Activated CD4-positive, alpha-beta T cell treated with anti-CD3 and anti-CD28 coated beads, Interleukin-2, amount 10 ng/mL, durations not matched to agents 7 days and 5 days (primary cell): ENCODE measurements at regions not wholly inside any gene's neighbourhood (a gene's known extent, or its start where the extent isn't known, plus 50 kb on each side); places are given as distances from the start of the nearest gene placed in this dataset.
"Not testable (repeated sequence)": the region's sequence is repeated elsewhere in the genome, so short reads cannot be mapped to it uniquely, and the experiment has no call there.

Experiments used
- CTCF ChIA-PET: fragments of 350-600 bp; sonication (Branson Sonifier 250); formaldehyde crosslinking; loops from one replicate; lab custom pipeline; 2021; ENCODE audit warnings: antibody characterized with exemption; lab: Charles Lee
- POLR2A ChIA-PET: fragments of 350-600 bp; sonication (Branson Sonifier 250); formaldehyde crosslinking; loops from one replicate; lab custom pipeline; 2021; ENCODE audit warnings: antibody characterized with exemption; lab: Charles Lee
- DNase-seq: peaks from one replicate; pipeline ENCODE4 v3.0.0-alpha.2; 2020
- H3K27ac Mint-ChIP-seq: one replicate; pipeline ENCODE4 v1.8.0; 2021; ENCODE audit warnings: mild to moderate bottlenecking, moderate library complexity, mixed read lengths
- H3K27me3 Mint-ChIP-seq: one replicate; pipeline ENCODE4 v1.8.0; 2021; ENCODE audit warnings: mixed read lengths
- H3K36me3 Mint-ChIP-seq: one replicate; pipeline ENCODE4 v1.8.0; 2021; ENCODE audit warnings: low read depth, mixed read lengths
- H3K4me1 Mint-ChIP-seq: one replicate; pipeline ENCODE4 v1.8.0; 2021; ENCODE audit warnings: mixed read lengths
- H3K4me3 Mint-ChIP-seq: one replicate; pipeline ENCODE4 v1.8.0; 2021; ENCODE audit warnings: mild to moderate bottlenecking, moderate library complexity, mixed read lengths
- H3K9me3 Mint-ChIP-seq: one replicate; pipeline ENCODE4 v1.8.0; 2021; ENCODE audit warnings: mixed read lengths

DNA sequence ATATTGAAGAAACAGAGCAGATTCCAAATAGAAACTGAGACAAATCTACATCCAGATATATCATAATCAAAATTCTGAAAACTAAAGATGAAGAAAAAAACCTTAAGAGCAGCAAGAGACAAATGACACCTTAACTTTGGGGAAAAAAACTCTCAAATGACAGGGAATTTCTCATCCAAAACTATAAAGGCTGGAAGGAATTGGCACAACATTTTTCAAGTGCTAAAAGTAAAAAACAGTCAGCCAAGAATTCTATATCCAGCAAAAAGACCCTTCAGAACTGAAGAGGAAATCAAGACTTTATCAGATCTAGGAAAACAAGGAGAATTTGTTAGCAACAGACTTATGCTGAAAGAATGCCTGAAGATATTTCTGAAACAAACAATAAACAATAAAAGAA, 90.3 kb upstream of the RASSF8 start:
- Mint-ChIP-seq H3K27me3 (no peaks in the 10 kb centered on the region), H3K27ac (no peak overlapping the region), H3K4me1 (no peaks in the 10 kb centered on the region), H3K9me3 (peaks cover 4% of the 10 kb centered on the region), H3K36me3 (no peaks in the 10 kb centered on the region), H3K4me3 (no peak overlapping the region)
- ChIA-PET POLR2A (no interaction called here), CTCF (no interaction called here)
- DNase-seq: no peak

GRCh38 chr12:25872137-25872536, 86.3 kb upstream of the RASSF8 start:
- peaks cover 2% of the 10 kb centered on the region for H3K9me3 Mint-ChIP-seq
- CTCF ChIA-PET: no interaction called here
- H3K4me1 Mint-ChIP-seq: no peaks in the 10 kb centered on the region
- no peak overlapping the region for H3K27ac Mint-ChIP-seq
- peaks cover 3% of the 10 kb centered on the region for H3K27me3 Mint-ChIP-seq
- H3K4me3 Mint-ChIP-seq: no peak overlapping the region
- POLR2A ChIA-PET: no interaction called here
- DNase-seq: no peak
- no peaks in the 10 kb centered on the region for H3K36me3 Mint-ChIP-seq

- POLR2A ChIA-PET: no interaction called here
- Mint-ChIP-seq H3K4me3 (no peak overlapping the region), H3K9me3 (no peaks in the 10 kb centered on the region), H3K27me3 (peaks cover 3% of the 10 kb centered on the region), H3K36me3 (no peaks in the 10 kb centered on the region), H3K4me1 (no peaks in the 10 kb centered on the region), H3K27ac (no peak overlapping the region)
- DNase-seq: no peak
- CTCF ChIA-PET: no interaction called here
Observed at GRCh38 chr12:25875661-25876060, 82.8 kb upstream of the RASSF8 start.

- Mint-ChIP-seq H3K27ac (no peak overlapping the region), H3K27me3 (peaks cover 3% of the 10 kb centered on the region), H3K4me3 (no peak overlapping the region), H3K9me3 (no peaks in the 10 kb centered on the region), H3K36me3 (no peaks in the 10 kb centered on the region), H3K4me1 (no peaks in the 10 kb centered on the region)
- DNase-seq: no peak
- POLR2A ChIA-PET: no interaction called here
- CTCF ChIA-PET: no interaction called here
Observed at GRCh38 chr12:25876383-25877045, 82.0 kb upstream of the RASSF8 start.

DNA sequence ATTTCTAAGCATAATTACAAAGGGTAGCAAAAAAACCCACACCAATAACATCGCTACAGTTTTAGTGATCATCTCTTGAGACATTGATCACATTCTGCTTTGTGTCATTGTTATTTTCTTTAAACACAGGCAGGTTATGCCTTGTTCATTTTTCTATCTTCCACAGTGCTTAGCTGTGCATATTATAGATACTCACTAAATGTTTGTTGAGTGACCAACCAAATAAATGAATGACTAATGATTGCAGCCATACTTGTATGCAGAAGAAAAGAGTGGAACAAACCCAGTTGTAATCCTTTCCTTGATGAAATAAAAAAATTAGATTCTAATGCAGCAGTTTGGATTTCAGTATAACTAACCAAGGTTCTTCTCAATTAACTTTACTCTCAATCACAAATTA, 81.0 kb upstream of the RASSF8 start:
- H3K9me3 Mint-ChIP-seq: no peaks in the 10 kb centered on the region
- DNase-seq: no peak
- ChIA-PET POLR2A (no interaction called here), CTCF (no interaction called here)
- H3K27me3 Mint-ChIP-seq: peaks cover 7% of the 10 kb centered on the region
- no peaks in the 10 kb centered on the region for H3K4me1 Mint-ChIP-seq
- no peak overlapping the region for H3K27ac Mint-ChIP-seq
- no peak overlapping the region for H3K4me3 Mint-ChIP-seq
- H3K36me3 Mint-ChIP-seq: no peaks in the 10 kb centered on the region

DNA sequence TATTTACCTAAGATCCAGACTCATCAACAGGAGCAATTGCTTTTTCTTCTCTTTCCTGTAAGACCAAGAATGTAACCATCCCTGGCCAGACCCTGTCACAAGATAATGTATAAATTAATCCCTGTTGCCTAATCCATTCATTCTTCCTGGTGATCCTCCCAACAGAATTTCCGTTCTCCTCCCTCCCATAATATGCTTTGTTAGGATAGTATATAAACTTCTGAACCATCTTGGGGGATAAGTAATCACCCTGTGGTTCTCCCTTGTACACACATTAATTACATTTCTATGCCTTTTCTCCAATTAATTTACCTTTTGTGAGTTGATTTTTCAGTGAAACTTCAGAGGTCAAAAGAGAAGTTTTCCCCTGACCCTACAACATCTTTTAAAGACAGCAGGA, 76.2 kb upstream of the RASSF8 start:
- no peak for DNase-seq
- no peaks in the 10 kb centered on the region for H3K9me3 Mint-ChIP-seq
- no peak overlapping the region for H3K4me3 Mint-ChIP-seq
- H3K27ac Mint-ChIP-seq: no peak overlapping the region
- ChIA-PET POLR2A (no interaction called here), CTCF (interaction anchor here (0.6 kb wide), 2 partner anchors 10 to 81 kb away, joined by 3 read pairs; no protein-coding TSS in a partner anchor)
- H3K27me3 Mint-ChIP-seq: peaks cover 4% of the 10 kb centered on the region
- H3K36me3 Mint-ChIP-seq: no peaks in the 10 kb centered on the region
- no peaks in the 10 kb centered on the region for H3K4me1 Mint-ChIP-seq

DNA sequence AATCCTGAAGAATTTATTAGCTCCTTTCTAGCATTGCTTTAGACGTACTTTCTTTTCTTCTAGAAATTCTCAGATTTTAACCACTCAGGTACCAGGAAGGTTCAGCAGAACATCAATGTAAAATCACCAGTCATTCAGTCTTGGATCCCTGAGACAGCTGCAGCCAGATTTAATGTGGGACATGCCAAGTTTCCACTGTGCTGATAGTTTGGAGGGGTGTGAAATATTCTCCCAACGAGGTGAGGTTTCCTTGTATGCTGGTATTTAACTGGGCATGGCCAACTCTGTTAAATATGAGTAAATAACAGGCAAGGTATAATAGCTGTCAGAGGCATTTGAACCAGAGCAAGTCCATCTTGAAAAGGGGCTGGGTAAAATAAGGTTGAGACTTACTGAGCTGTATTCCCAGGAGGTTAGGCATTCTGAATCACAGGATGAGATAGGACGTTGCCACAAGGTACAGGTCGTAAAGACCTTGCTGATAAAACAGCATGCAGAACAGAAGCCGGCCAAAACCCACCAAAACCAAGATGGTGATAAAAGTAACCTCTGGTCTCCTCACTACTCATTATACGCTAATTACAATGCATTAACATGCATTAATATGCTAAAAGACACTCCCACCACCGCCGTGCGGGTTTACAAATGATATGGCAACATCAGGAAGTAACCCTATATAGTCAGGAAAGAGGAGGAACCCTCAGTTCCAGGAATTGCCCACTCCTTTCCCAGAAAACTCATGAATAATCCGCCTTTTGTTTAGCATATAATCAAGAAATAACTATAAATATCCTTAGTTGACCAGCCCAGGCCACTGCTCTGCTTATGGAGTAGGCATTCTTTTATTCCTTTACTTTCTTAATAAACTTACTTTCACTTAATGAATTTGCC, 75.2 kb upstream of the RASSF8 start:
- H3K4me3 Mint-ChIP-seq: no peak overlapping the region
- no peak overlapping the region for H3K27ac Mint-ChIP-seq
- no peak for DNase-seq
- H3K4me1 Mint-ChIP-seq: no peaks in the 10 kb centered on the region
- H3K9me3 Mint-ChIP-seq: no peaks in the 10 kb centered on the region
- ChIA-PET CTCF (no interaction called here), POLR2A (no interaction called here)
- H3K27me3 Mint-ChIP-seq: peaks cover 4% of the 10 kb centered on the region
- H3K36me3 Mint-ChIP-seq: no peaks in the 10 kb centered on the region

- no peak overlapping the region for H3K27ac Mint-ChIP-seq
- ChIA-PET POLR2A (no interaction called here), CTCF (no interaction called here)
- H3K9me3 Mint-ChIP-seq: no peaks in the 10 kb centered on the region
- no peak for DNase-seq
- H3K4me3 Mint-ChIP-seq: no peak overlapping the region
- no peaks in the 10 kb centered on the region for H3K36me3 Mint-ChIP-seq
- H3K4me1 Mint-ChIP-seq: no peaks in the 10 kb centered on the region
- peaks cover 4% of the 10 kb centered on the region for H3K27me3 Mint-ChIP-seq
Observed at GRCh38 chr12:25884024-25884919, 74.2 kb upstream of the RASSF8 start.

GRCh38 chr12:25884920-25885234, 73.6 kb upstream of the RASSF8 start:
- DNase-seq: no peak
- Mint-ChIP-seq H3K27me3 (peaks cover 4% of the 10 kb centered on the region), H3K4me1 (no peaks in the 10 kb centered on the region), H3K9me3 (no peaks in the 10 kb centered on the region), H3K27ac (no peak overlapping the region), H3K36me3 (no peaks in the 10 kb centered on the region), H3K4me3 (no peak overlapping the region)
- ChIA-PET POLR2A (no interaction called here), CTCF (no interaction called here)

- no peak overlapping the region for H3K27ac Mint-ChIP-seq
- peaks cover 4% of the 10 kb centered on the region for H3K27me3 Mint-ChIP-seq
- DNase-seq: no peak
- ChIA-PET CTCF (no interaction called here), POLR2A (no interaction called here)
- H3K4me3 Mint-ChIP-seq: no peak overlapping the region
- no peaks in the 10 kb centered on the region for H3K9me3 Mint-ChIP-seq
- no peaks in the 10 kb centered on the region for H3K4me1 Mint-ChIP-seq
- H3K36me3 Mint-ChIP-seq: no peaks in the 10 kb centered on the region
Observed at GRCh38 chr12:25886396-25886795, 72.1 kb upstream of the RASSF8 start.

DNA sequence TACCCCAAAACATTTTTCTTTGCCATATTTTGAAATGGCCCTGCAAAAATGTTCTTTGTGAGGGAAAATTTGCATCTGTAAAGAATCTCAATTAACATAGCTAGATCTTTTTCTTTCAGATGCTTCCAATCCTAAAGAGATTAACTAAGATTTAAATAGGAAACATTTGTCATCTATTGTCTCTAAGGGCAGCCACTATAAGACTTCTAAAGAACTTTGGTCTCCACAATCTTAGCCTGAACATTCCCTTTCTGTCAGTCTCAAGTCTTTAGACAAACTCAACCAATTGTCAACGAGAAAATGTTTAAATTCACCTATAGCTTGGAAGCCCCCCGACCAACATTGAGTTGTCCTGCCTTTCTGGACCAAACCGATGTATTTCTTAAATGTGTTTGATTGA, 71.1 kb upstream of the RASSF8 start:
- Mint-ChIP-seq H3K4me1 (no peaks in the 10 kb centered on the region), H3K36me3 (no peaks in the 10 kb centered on the region), H3K27ac (no peak overlapping the region), H3K4me3 (no peak overlapping the region), H3K27me3 (peaks cover under 1% of the 10 kb centered on the region), H3K9me3 (no peaks in the 10 kb centered on the region)
- POLR2A ChIA-PET: no interaction called here
- CTCF ChIA-PET: no interaction called here
- no peak for DNase-seq

- H3K36me3 Mint-ChIP-seq: no peaks in the 10 kb centered on the region
- ChIA-PET POLR2A (no interaction called here), CTCF (no interaction called here)
- peaks cover 2% of the 10 kb centered on the region for H3K9me3 Mint-ChIP-seq
- H3K27me3 Mint-ChIP-seq: no peaks in the 10 kb centered on the region
- DNase-seq: no peak
- H3K27ac Mint-ChIP-seq: no peak overlapping the region
- no peak overlapping the region for H3K4me3 Mint-ChIP-seq
- no peaks in the 10 kb centered on the region for H3K4me1 Mint-ChIP-seq
Observed at GRCh38 chr12:25889185-25889584, 69.3 kb upstream of the RASSF8 start.

DNA sequence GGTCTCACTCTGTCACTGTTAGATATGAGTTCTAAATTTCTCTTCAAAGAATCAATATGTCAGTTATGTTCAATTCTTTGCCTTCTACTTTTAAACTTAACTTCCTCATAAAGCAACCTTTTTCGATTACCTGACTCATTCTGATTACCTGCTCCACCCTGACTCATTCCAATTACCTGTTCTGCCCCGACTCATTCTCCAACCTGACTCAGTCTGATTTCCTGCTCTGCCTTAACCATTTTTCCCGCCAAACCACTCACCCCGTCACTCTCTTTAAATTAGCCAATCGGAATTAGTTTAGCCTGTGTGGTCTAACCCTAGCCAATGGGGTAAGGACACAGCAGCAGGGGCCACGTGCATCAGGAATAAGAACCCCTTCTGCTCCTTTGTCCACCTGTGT, 67.4 kb upstream of the RASSF8 start:
- H3K9me3 Mint-ChIP-seq, H3K4me1 Mint-ChIP-seq, CTCF ChIA-PET, POLR2A ChIA-PET, H3K4me3 Mint-ChIP-seq, H3K36me3 Mint-ChIP-seq, H3K27me3 Mint-ChIP-seq, DNase-seq, H3K27ac Mint-ChIP-seq: not testable (repeated sequence)
